GM10266 (cell line): ENCODE measurements at regions not wholly inside any gene's neighbourhood (a gene's known extent, or its start where the extent isn't known, plus 50 kb on each side); places are given as distances from the start of the nearest gene placed in this dataset.

Experiments
- DNase-seq: peaks from one replicate; pipeline ENCODE4 v3.0.0; 2012; ENCODE audit errors: extremely low spot score
- TF ChIP-seq, protein P1 (sequence below): IDR thresholded peaks from 2 replicates; pipeline ENCODE4 v1.5.1; 2012; ENCODE audit warnings: mild to moderate bottlenecking, low read depth; ENCODE audit not compliant: control insufficient read depth, insufficient read depth; ENCODE audit errors: missing control alignments

GRCh38 chr7:82567356-82567755 is 123.8 kb upstream of the CACNA2D1 start:
- no peak for DNase-seq
- TF ChIP-seq, protein P1, sequence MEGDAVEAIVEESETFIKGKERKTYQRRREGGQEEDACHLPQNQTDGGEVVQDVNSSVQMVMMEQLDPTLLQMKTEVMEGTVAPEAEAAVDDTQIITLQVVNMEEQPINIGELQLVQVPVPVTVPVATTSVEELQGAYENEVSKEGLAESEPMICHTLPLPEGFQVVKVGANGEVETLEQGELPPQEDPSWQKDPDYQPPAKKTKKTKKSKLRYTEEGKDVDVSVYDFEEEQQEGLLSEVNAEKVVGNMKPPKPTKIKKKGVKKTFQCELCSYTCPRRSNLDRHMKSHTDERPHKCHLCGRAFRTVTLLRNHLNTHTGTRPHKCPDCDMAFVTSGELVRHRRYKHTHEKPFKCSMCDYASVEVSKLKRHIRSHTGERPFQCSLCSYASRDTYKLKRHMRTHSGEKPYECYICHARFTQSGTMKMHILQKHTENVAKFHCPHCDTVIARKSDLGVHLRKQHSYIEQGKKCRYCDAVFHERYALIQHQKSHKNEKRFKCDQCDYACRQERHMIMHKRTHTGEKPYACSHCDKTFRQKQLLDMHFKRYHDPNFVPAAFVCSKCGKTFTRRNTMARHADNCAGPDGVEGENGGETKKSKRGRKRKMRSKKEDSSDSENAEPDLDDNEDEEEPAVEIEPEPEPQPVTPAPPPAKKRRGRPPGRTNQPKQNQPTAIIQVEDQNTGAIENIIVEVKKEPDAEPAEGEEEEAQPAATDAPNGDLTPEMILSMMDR: no peak

DNA sequence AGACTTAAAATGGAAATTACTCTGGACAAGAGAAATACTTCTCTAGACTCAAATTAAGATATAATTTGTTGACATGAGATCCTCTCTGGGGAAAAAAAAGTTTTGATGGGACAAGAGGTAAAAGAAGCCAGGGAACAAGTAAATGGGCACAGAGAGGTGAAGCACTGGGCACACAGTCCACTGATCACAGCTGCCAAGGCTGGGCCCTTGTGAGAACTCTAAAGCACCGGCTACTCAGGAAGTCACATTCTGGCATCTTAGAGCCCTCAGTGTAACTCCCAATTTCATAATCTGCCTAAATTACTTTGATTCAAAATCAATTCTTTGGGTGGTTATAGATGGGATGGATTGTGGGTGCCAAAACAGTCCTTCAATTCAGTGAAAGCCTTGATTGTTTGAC is 123.2 kb upstream of the CACNA2D1 start:
- TF ChIP-seq, protein P1: no peak
- DNase-seq: no peak

GRCh38 chr7:82562716-82563404 is 119.3 kb upstream of the CACNA2D1 start:
- DNase-seq: no peak
- TF ChIP-seq, protein P1: no peak

DNA sequence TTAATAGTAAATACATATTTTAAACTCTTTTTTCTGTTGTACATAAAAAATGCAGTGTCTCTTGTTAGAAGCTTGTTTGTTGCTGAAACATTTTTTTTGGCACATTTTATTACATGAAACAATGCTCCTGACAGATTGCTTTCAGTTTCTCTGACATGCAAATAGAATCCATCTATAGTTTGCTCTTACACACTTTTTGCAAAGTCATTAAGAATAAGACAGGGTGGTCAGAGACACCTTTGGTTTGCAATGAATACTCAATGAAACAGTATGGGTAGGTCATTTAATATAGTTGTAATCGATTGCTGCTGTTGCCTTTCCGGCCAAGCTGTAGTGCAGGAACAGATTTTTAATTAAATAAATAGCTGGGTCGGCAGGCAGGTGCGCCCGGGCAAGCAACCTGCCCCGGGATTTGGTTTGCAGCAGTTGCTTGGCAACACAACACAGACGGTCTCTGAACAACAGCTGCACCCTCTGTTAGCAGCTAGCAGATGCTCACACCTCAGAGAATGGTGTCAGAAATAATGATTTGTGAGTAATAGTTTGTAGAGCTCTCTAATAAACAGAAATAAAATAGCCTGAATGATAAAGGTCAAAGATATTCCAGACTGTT is 115.7 kb upstream of the CACNA2D1 start:
- DNase-seq: no peak
- TF ChIP-seq, protein P1: no peak

DNA sequence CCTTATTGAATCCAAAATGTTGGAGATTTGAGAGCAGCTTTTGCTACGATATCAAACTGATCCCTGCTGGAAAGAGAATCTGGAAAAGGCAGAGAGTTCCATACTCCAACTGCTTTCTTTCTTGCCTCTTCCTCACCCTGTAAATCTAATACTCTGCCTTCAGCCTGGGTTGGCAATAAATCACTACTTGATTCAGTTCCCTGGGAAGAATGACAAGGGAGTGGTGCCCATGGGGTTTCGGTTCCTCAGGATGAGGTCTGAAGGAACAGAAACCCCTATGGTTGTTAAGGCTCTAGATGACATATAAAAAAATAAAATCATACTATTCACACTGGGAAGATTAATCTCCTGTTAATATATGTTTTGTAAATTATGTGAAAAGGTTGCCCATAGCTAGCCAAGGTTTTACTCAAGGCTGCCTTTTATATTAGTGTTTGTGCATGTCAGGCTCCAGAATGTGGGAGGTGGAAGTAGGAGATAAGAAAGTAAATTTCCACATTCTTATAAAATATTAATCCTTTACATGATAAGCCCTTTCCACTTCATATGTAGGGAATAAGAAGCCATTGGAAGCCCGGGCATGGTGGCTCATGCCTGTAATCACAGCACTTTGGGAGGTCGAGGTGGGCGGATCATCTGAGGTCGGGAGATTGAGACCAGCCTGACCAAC is 106.2 kb upstream of the CACNA2D1 start:
- no peak for DNase-seq
- TF ChIP-seq, protein P1: no peak

DNA sequence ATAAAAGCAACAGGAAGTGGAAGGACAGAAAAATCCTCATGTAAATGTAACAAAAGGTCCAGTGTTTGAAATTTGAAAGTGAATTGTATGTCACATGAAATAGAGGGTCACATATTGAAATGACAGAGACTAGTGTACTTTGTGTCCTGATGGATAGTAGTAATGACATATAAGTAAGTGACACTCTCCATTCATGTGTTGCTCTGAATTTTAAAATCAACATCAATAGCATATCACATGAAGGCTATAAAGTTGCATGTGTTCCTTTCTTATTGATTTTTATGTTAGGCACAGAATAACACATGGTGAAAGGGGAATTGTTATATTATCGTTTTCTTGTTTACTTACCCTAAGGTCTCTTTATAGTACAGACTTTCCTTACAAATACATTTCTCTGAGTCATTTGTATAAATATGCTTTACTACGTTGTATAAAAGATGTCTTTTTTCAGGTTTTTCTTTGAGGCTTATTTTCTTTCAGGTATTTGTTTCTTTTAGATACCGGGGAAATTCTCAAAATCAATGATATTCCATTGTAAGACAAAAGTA is 104.6 kb upstream of the CACNA2D1 start:
- no peak for DNase-seq
- TF ChIP-seq, protein P1: no peak
